HCT116 (cell line): ENCODE measurements at regions not wholly inside any gene's neighbourhood (a gene's known extent, or its start where the extent isn't known, plus 50 kb on each side); places are given as distances from the start of the nearest gene placed in this dataset.

Experiments used
- ATAC-seq: fragments of 200-7000 bp; cut with Tn5 transposase; 2 replicates; pipeline ENCODE4 v1.9.1; 2020; ENCODE audit warnings: mild to moderate bottlenecking, moderate library complexity
- BruUV-seq: library from RNA; stranded (reverse); fragments of 400-500 nt; replicated peaks from 2 replicates; lab custom pipeline; 2021; lab: Mats Ljungman, UMichigan
- CTCF ChIA-PET: fragments of 300-600 bp; sonication (Branson Sonifier 250); formaldehyde crosslinking; loops from one replicate; lab custom pipeline; 2021; ENCODE audit warnings: antibody characterized with exemption; lab: Charles Lee
- POLR2A ChIA-PET: fragments of 300-600, 350-600 bp; sonication (Branson Sonifier 250); formaldehyde crosslinking; loops from one replicate; lab custom pipeline; 2021; ENCODE audit warnings: antibody characterized with exemption; lab: Charles Lee
- RAD21 ChIA-PET, 2 experiments: fragments of 300-600 bp; sonication (Branson Sonifier 250); formaldehyde crosslinking; loops; one replicate each; lab custom pipeline; 2023; ENCODE audit warnings: low total read pairs in 2 of 2; ENCODE audit not compliant: uncharacterized antibody in 2 of 2, unreplicated experiment in 2 of 2, low non-redundant PET in 1 of 2; lab: Charles Lee
- DNase-seq: peaks from one replicate; pipeline ENCODE4 v3.0.0-alpha.2; 2010; ENCODE audit warnings: low read depth, low spot score
- H2AFZ ChIP-seq: fragments of 200-600 bp; shearing (Covaris generic), sonication (generic); 2 replicates; pipeline ENCODE4 v1.6.1; 2017; ENCODE audit warnings: low read depth, mixed run types, mixed read lengths, antibody characterized with exemption, low read length; ENCODE audit not compliant: poor library complexity, severe bottlenecking
- H3K27ac ChIP-seq: 2 replicates; pipeline ENCODE4 v1.5.1; 2012; ENCODE audit warnings: low read depth, low read length
- H3K27me3 ChIP-seq: fragments of 200-600 bp; sonication (generic); 2 replicates; pipeline ENCODE4 v1.6.1; 2016; ENCODE audit warnings: mixed run types, low read length, mixed read lengths; ENCODE audit not compliant: insufficient read depth
- H3K36me3 ChIP-seq, 2 experiments: fragments of 200-500 bp in 1 of 2; fragments of 200-600 bp in 1 of 2; sonication (Bioruptor generic) in 1 of 2; sonication (generic) in 1 of 2; 2 replicates each; pipeline versions ENCODE4 v1.5.1 to v1.6.1; 2014 to 2016; ENCODE audit warnings: low read length in 2 of 2, inconsistent platforms in 1 of 2, mixed read lengths in 1 of 2, mixed run types in 1 of 2; ENCODE audit not compliant: insufficient read depth in 2 of 2, control insufficient read depth in 1 of 2
- H3K4me1 ChIP-seq, 2 experiments: fragments of 200-600 bp in 1 of 2; sonication (generic) in 1 of 2; 2 replicates each; pipeline versions ENCODE4 v1.5.1 to v1.6.1; 2012 to 2017; ENCODE audit warnings: low read length in 2 of 2, inconsistent platforms in 1 of 2, mild to moderate bottlenecking in 1 of 2, mixed read lengths in 1 of 2, mixed run types in 1 of 2, moderate library complexity in 1 of 2; ENCODE audit not compliant: insufficient read depth in 2 of 2, control insufficient read depth in 1 of 2
- H3K4me2 ChIP-seq: fragments of 200-600 bp; sonication (generic); 2 replicates; pipeline ENCODE4 v1.6.1; 2017; ENCODE audit warnings: mixed run types, low read length, mixed read lengths
- H3K4me3 ChIP-seq, 2 experiments: fragments of 200-600 bp in 1 of 2; sonication (generic) in 1 of 2; replicated peaks in 1 of 2; 2 replicates each; pipeline ENCODE4 v1.5.1; 2011 to 2016; ENCODE audit warnings: low read length in 2 of 2, control low read depth in 1 of 2, low read depth in 1 of 2, mild to moderate bottlenecking in 1 of 2, mixed read lengths in 1 of 2, mixed run types in 1 of 2
- H3K79me2 ChIP-seq: fragments of 200-600 bp; sonication (generic); 2 replicates; pipeline ENCODE4 v1.6.1; 2017; ENCODE audit warnings: mild to moderate bottlenecking, mixed run types, low read length, moderate library complexity, mixed read lengths; ENCODE audit not compliant: insufficient read depth
- H3K9ac ChIP-seq: fragments of 200-600 bp; sonication (generic); 2 replicates; pipeline ENCODE4 v1.6.1; 2016; ENCODE audit warnings: low read length, mixed read lengths
- H3K9me2 ChIP-seq: fragments of 200-600 bp; sonication (generic), shearing (Covaris generic); 2 replicates; pipeline ENCODE4 v1.6.1; 2017; ENCODE audit warnings: mixed run types, mild to moderate bottlenecking, moderate library complexity; ENCODE audit not compliant: insufficient read depth
- H3K9me3 ChIP-seq, 2 experiments: fragments of 200-500 bp in 1 of 2; fragments of 200-600 bp in 1 of 2; sonication (Bioruptor generic) in 1 of 2; sonication (generic) in 1 of 2; 2 replicates each; pipeline ENCODE4 v1.6.1; 2014 to 2017; ENCODE audit warnings: low read length in 2 of 2, mixed read lengths in 2 of 2, inconsistent platforms in 1 of 2, low read depth in 1 of 2, mild to moderate bottlenecking in 1 of 2, mixed run types in 1 of 2, moderate library complexity in 1 of 2; ENCODE audit not compliant: control insufficient read depth in 1 of 2, insufficient read depth in 1 of 2
- H4K20me1 ChIP-seq: fragments of 200-600 bp; sonication (generic), shearing (Covaris generic); 2 replicates; pipeline ENCODE4 v1.6.1; 2017; ENCODE audit warnings: mixed run types, mild to moderate bottlenecking, moderate library complexity; ENCODE audit not compliant: insufficient read depth
- CBX3 ChIP-seq: IDR thresholded peaks from 2 replicates; pipeline ENCODE4 v1.6.1; 2012; ENCODE audit warnings: low read depth
- EGR1 ChIP-seq: IDR thresholded peaks from 2 replicates; pipeline ENCODE4 v1.6.1; 2012; ENCODE audit warnings: low read depth
- ELF1 ChIP-seq: IDR thresholded peaks from 2 replicates; pipeline ENCODE4 v1.6.1; 2012; ENCODE audit warnings: low read depth, borderline replicate concordance
- EZH2 ChIP-seq: fragments of 200-600 bp; sonication (generic); IDR thresholded peaks from 2 replicates; pipeline ENCODE4 v1.6.1; 2017; ENCODE audit warnings: antibody characterized with exemption, mixed run types
- EZH2phosphoT487 ChIP-seq: fragments of 200-600 bp; IDR thresholded peaks from 2 replicates; pipeline ENCODE4 v1.6.1; 2018; ENCODE audit warnings: antibody characterized with exemption, borderline replicate concordance
- POLR2A ChIP-seq: IDR thresholded peaks from 2 replicates; pipeline ENCODE4 v1.7.0; 2011; ENCODE audit warnings: borderline replicate concordance; ENCODE audit not compliant: insufficient read depth, insufficient read length; ENCODE audit errors: extremely low read depth
- POLR2AphosphoS5 ChIP-seq: IDR thresholded peaks from 2 replicates; pipeline ENCODE4 v1.6.1; 2011; ENCODE audit warnings: mild to moderate bottlenecking, low read depth, low read length, moderate library complexity
- RAD21 ChIP-seq: IDR thresholded peaks from 2 replicates; pipeline ENCODE4 v1.6.1; 2012; ENCODE audit warnings: low read depth, mild to moderate bottlenecking
- REST ChIP-seq: IDR thresholded peaks from 2 replicates; pipeline ENCODE4 v1.6.1; 2012; ENCODE audit warnings: low read depth
- SIN3A ChIP-seq: IDR thresholded peaks from 2 replicates; pipeline ENCODE4 v1.6.1; 2012; ENCODE audit warnings: low read depth
- SP1 ChIP-seq: IDR thresholded peaks from 2 replicates; pipeline ENCODE4 v1.6.1; 2012; ENCODE audit warnings: low read depth
- SRF ChIP-seq: IDR thresholded peaks from 2 replicates; pipeline ENCODE4 v1.6.1; 2012; ENCODE audit warnings: low read depth
- ZNF274 ChIP-seq: fragments of 200-500 bp; sonication (Bioruptor generic); IDR thresholded peaks from 2 replicates; pipeline ENCODE4 v1.6.1; 2014; ENCODE audit warnings: mild to moderate bottlenecking, low read depth, low read length, inconsistent platforms
- intact Hi-C: fragments of 100-400 bp; cut with micrococcal nuclease; formaldehyde crosslinking; loops from 2 replicates; pipeline ENCODE4 v1.10.0; 2022
- TF ChIP-seq, protein P1 (sequence below): IDR thresholded peaks from 2 replicates; pipeline ENCODE4 v1.6.1; 2011; ENCODE audit warnings: mild to moderate bottlenecking, low read length, moderate library complexity; ENCODE audit not compliant: insufficient replicate concordance; ENCODE audit errors: extremely low read depth
- TF ChIP-seq, protein P2 (sequence below): IDR thresholded peaks from 2 replicates; pipeline ENCODE4 v1.6.1; 2012
- TF ChIP-seq, protein P3 (sequence below), 3 experiments: fragments of 200-600 bp in 1 of 3; sonication (generic) in 1 of 3; IDR thresholded peaks in 2 of 3; conservative IDR thresholded peaks in 1 of 3; 2 replicates each; pipeline ENCODE4 v1.5.1; 2012 to 2017; ENCODE audit warnings: low read depth in 2 of 3, low read length in 2 of 3, antibody characterized with exemption in 1 of 3, borderline replicate concordance in 1 of 3, control low read depth in 1 of 3, mild to moderate bottlenecking in 1 of 3, mixed read lengths in 1 of 3, mixed run types in 1 of 3, moderate library complexity in 1 of 3; ENCODE audit not compliant: insufficient read depth in 1 of 3

DNA sequence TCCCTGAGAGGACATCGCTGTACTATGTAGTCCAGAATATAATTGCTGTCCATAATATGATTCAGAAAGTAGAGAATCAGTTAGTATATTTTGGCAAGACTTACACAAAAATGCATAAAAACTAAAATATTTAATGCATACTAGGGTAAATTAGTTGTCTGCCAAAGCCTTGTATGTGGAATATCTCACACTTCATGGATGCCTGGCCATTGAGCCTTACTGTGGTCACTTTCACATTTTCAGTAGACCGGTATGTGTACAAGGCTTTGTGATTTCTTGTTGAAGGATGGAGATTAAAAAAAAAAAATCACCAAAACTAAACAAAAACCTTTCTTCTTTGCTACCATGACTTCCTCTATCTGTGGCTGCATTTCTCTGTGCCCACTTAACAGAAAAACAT lies 197.3 kb upstream of the DDHD1 start (continued):
- TF ChIP-seq, protein P1, sequence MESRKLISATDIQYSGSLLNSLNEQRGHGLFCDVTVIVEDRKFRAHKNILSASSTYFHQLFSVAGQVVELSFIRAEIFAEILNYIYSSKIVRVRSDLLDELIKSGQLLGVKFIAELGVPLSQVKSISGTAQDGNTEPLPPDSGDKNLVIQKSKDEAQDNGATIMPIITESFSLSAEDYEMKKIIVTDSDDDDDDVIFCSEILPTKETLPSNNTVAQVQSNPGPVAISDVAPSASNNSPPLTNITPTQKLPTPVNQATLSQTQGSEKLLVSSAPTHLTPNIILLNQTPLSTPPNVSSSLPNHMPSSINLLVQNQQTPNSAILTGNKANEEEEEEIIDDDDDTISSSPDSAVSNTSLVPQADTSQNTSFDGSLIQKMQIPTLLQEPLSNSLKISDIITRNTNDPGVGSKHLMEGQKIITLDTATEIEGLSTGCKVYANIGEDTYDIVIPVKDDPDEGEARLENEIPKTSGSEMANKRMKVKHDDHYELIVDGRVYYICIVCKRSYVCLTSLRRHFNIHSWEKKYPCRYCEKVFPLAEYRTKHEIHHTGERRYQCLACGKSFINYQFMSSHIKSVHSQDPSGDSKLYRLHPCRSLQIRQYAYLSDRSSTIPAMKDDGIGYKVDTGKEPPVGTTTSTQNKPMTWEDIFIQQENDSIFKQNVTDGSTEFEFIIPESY: no peak

- H3K27ac ChIP-seq: no peak overlapping the region
- no TSS peak for BruUV-seq
- H3K4me1 ChIP-seq: no peaks in the 10 kb centered on the region
- H3K4me3 ChIP-seq: no peak overlapping the region
- no peaks in the 10 kb centered on the region for H3K27me3 ChIP-seq
- POLR2A ChIA-PET: no interaction called here
- H3K4me2 ChIP-seq: no peak overlapping the region
- H4K20me1 ChIP-seq: no peaks in the 10 kb centered on the region
- ATAC-seq (no peak), DNase-seq (no peak)
- no peaks in the 10 kb centered on the region for H3K36me3 ChIP-seq
- TF ChIP-seq RAD21 (no peak), ELF1 (no peak), SRF (no peak), EZH2phosphoT487 (no peak), REST (no peak), ZNF274 (no peak), CBX3 (no peak), EGR1 (no peak), POLR2A (no peak), SP1 (no peak), POLR2AphosphoS5 (no peak), SIN3A (no peak), EZH2 (no peak)
- TF ChIP-seq, protein P2, sequence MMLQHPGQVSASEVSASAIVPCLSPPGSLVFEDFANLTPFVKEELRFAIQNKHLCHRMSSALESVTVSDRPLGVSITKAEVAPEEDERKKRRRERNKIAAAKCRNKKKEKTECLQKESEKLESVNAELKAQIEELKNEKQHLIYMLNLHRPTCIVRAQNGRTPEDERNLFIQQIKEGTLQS: no peak
- TF ChIP-seq, protein P3, sequence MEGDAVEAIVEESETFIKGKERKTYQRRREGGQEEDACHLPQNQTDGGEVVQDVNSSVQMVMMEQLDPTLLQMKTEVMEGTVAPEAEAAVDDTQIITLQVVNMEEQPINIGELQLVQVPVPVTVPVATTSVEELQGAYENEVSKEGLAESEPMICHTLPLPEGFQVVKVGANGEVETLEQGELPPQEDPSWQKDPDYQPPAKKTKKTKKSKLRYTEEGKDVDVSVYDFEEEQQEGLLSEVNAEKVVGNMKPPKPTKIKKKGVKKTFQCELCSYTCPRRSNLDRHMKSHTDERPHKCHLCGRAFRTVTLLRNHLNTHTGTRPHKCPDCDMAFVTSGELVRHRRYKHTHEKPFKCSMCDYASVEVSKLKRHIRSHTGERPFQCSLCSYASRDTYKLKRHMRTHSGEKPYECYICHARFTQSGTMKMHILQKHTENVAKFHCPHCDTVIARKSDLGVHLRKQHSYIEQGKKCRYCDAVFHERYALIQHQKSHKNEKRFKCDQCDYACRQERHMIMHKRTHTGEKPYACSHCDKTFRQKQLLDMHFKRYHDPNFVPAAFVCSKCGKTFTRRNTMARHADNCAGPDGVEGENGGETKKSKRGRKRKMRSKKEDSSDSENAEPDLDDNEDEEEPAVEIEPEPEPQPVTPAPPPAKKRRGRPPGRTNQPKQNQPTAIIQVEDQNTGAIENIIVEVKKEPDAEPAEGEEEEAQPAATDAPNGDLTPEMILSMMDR (IDR thresholded peaks at IDR 0.05 in 2 of 3, conservative IDR thresholded peaks at IDR 0.05 in 1 of 3; ENCODE audit: borderline replicate concordance in 1 of 3, insufficient read depth in 1 of 3, low read depth in 2 of 3, low read length in 2 of 3): no peak
- H3K9me3 ChIP-seq: no peaks in the 10 kb centered on the region
- intact Hi-C loops: no loop called here
- no peaks in the 10 kb centered on the region for H3K9me2 ChIP-seq
- H3K9ac ChIP-seq: no peak overlapping the region
- no peak overlapping the region for H2AFZ ChIP-seq
- no peaks in the 10 kb centered on the region for H3K79me2 ChIP-seq
- RAD21 ChIA-PET: no interaction called here
- CTCF ChIA-PET: no interaction called here
These were observed 193.9 kb upstream of the DDHD1 start for GRCh38 chr14:53346988-53347387.
